ENCODE measurements at regions not wholly inside any gene's neighbourhood (a gene's known extent, or its start where the extent isn't known, plus 50 kb on each side); places are given as distances from the start of the nearest gene placed in this dataset.
"Not testable (repeated sequence)": the region's sequence is repeated elsewhere in the genome, so short reads cannot be mapped to it uniquely, and the experiment has no call there.

DNA sequence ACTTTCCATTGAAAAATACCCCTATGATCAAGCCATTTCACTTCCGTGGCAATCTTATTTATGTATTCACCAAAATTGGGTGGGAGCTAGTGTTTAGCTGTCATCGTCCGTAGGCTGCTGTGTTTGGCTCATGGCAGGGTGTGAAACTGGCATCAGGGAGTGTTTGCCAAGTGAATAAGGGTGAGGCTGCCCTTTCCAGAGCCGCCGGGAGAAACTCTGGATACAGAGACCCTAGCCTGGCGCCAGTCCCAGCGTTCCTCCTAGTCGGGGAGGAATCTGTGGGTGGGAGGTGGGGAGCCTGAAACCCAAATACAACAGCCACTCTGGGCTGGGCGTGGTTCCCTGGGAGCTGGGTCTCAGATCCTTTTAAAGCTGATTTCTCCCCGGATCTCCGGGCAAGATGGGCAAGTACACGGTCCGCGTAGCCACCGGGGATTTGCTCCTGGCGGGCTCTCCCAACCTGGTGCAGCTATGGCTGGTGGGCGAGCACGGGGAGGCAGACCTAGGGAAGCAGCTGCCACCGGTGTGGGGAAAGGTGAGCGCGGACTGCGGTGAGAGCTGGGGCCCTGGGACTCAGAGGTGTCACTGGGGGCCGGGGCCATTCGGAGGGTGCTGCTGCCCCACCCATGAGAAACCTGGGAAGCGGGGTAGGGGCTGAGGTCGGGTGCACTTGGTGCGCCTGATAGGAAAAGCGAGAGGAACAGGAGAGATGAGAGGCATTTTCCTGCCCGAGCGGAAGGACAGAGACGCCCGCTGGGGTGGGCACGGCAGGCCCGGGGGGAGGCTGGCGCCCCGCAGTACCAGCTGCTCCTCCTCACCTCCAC is 62.1 kb upstream of the TEKT1 start:
- DNase-seq = no peak

DNA sequence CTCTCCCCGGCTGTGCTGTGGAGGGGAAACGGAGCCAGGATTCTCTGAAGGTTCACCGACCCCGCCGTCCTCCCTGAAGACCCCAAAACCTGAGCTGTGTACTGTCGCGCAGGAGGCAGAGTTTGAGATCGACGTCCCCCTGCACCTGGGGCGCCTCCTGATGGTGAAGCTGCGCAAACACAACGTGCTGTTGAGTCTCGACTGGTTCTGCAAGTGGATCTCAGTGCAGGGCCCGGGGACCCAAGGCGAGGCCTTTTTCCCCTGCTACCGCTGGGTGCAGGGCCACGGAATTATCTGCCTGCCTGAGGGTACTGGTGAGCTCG is 62.6 kb upstream of the TEKT1 start:
- peak; percentile 59 for DNase-seq

DNA sequence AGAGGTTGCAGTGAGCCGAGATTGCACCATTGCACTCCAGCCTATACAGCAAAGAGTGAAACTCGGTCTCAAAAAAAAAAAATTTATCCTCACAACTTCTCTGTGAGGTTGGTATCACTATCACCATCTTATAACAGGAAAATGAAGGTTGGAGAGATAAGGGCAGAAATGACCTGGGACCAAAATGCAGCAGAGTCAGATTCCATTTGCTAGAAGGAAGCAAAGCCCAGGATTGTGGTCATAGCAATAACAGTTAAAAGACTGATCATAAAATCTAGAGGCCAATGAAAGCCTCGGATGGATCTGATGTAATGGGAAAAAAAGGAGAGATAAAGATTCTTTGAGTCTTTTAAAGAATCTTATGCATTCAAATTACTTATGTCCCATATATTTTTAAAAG is 69.6 kb upstream of the TEKT1 start:
- DNase-seq = peak; percentile 44

DNA sequence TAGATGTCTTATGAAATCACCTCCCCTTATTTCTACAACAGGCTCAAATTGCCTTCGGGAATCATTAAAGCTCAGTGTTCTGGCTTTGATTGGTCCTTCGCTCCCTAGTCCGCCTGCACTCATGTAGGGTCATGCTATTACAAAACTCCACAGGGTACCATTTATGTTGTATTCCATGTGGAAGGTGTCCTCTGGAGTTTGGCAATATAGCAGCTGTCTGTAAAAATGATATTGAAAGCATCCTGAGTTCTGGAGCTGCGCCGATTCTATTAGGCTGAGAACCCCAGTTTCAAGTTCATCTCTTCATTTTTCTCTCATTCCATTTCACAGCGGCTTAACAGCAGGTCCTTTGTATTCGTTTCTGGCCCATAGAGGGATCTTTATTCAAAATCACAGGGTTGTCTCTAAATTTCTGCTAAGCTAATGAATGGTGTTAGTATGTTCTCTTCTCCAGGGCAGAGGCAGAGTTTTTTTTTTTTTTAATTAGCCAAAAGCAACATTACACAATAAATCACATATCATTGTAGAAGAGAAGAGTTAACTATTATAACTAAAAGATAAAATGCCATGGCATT is 71.9 kb upstream of the TEKT1 start:
- DNase-seq = no peak

DNA sequence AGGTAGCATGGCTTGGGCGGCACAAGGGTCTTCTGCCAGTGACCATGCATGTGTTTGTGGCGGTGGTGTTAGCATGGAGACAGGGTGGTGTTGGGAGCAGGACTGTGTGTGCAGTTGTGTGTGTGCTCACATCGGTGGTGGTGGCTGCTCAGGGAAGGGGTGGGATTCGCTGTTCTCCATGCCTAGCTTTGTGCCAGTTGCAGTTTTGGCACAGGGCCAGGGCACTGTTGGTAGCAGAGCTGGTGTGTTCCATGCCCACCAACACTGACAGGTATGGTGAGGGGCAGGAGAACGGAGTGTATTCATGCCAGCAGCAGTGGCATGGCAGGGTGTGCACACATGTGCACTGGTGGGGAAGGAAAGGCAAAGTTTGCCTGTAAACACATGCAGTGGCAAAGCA is 77.3 kb upstream of the TEKT1 start:
- no peak for DNase-seq

DNA sequence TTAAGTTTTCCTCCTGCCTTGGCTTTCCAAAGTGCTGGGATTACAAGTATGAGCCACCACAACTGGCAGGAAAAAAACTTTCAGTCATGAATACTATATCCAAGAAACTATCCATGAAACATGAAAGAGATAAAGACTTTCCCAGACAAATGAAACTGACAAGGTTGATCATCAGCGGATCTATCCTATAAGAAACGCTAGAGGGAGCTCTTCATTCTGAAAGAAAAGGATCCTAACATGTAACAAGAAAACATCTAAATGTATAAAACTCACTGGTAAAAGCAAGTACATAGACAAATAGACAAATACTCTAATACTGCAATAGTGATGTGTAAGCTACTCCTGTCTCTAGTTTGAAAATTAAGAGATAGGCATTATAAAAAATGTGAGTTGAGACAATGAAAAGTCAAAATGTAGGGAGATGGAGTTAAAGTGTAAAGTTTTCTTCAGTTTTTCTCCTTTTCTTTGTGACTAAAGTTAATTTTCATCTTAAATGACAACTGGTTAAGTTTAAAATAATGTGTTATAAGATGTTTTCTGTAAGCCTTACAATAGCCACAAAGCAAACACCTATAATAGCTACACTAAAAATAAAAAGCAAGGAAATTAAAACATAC is 79.6 kb upstream of the TEKT1 start:
- peak; percentile 86 for DNase-seq

DNA sequence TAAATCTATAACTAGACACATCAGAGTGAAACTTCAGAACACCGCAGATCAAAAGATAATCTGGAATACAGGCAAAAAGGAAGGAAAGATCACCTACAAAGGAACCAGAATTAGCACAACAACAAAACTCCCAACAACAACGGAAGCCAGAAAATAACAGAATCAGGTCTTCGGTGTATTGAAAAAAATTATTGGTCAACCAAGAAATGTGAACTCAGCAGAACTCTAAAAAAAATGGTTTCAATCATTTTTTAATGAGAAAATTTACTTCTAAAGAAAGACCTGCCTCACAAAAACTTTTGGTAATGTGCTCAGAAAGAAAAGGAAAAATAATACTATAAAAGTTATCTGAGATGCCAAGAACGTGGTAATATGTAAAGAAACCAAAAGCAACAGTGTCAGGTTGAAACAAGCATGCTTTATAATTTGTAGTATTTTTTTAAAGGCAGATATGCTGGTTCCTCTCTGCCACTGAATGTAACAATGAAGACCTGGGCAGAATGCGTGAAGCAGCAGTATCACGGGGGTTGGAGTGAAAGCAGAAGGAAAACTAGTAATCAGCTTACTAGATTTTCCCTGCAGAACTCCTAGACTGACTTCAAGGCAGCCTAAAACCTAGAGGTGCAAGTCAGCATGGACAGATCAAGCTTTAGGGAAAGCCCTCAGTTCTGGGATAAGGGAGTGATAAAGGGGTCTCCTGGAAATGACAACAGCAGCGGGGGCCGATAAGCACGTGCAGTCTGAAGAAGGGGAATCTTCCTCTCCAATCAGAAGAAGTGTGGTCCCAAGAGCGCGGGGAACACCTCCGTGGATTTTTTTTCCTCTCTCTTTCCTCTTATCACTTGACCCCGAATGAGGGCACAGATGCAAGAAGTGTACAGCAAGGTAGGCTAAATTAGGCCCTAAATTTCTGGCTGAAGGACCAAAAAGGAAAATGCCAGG is 80.9 kb upstream of the TEKT1 start:
- DNase-seq = no peak

DNA sequence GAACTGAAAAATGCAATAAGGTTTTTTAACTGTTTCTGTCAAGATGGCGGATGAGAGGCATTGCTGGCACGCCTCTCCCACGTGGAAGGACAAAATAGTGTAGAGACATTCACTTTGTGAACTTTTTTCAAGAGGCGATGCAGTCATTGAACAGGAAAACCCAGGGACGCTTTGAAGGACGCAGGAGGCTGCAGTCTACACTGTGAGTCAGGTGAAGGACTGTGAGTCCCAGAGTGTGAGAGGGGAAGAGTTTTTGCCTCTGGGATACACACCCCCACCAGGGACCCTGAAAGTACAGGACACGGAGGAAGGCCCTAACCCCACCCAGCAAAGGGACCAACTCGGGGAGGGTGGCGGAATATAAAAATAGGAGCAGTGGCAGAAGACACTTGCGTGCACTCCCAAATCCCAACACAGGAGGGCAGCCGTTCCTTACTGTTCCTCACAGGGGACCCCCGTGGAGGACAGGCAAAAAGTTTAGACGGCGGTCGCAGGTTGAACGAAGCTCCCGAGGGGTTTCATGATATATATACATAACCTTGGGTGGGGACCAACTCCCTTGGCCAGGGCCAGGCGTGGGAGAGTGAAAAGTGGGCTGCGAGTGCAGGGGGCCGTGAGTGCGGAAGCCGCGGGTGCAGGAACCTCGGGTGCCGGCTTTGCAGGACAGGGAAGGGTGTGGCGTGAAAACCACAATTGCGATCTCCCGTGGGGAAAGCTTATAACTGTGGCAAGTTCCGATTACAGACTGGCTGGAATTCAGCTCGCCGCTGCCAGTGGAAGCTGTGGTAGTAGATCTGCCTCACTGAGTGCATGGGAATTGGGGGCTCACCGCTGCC is 82.0 kb upstream of the ALOX12 start:
- DNase-seq = peak; percentile 89

DNA sequence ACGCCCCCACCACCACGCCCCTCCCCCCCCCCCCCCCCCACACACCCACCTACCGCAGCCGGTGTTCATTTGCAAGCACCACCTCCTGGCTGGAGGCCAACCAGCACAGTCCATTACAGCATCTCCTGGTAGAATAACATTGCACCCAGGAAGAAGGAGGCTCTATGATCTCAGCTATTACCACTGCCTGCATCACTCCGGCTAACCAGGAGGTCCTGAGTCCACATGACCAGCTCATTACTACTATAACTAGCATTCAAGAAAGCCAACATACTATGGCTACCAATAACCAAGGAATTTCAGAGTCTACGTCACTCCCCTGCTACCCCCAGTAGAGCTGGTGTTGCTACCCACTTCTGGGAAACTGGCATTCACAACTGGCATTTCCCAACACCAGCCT is 81.1 kb upstream of the ALOX12 start:
- DNase-seq = peak; percentile 20

DNA sequence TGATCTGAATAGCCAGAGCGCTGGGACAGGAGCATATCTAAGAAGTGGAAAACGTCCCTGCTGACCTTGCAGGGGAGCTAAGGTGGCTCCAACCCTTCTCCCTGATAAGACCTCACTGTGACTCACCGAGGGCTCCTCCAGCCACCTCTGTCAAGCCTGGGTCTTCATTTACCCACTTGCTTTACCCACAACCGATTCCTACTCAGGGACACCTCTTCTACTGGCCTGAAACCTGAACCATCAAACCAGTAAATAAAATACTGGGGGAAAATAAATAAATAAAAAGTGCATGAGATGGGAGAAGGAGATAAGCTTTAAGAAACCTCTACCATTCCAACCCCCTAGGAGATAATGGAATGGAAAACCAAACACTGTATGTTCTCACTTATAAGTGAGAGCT is 80.2 kb upstream of the ALOX12 start:
- DNase-seq = no peak

DNA sequence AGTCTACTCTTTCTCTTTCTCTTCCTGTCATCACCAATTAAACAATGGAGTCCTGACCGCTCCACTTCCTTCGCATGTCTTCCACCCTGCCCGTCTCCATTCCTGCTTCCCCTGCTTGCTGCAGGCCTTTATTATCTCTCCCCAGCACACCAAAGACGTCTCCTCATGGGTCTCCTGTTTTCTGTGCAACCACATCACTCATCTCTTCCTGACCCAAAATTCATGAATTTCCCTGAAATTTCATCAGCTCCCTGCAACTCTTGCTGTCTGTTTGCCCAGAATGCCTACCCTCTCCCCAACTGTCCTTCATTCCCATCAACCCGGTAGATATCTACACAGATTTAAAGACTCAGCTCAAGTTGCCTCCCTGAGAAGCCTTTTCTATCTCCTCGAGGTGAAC is 76.7 kb upstream of the ALOX12 start:
- DNase-seq = no peak

DNA sequence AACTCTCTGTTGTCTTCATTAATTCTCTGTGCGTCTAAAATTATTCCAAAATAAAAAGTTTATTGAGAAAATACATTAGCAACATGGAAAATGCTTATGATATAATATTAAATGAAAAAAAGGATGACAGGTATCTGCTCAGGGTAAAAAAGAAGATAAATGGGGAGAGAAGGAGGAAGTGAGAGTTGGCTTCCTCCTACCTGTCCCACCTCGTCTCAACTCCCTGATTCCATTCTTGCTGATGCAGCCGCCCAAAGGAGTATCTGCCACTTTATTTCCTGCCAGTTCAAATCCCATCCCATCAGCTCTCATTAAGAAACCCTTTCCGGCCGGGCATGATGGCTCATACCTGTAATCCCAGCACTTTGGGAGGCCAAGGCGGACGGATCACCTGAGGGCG is 72.5 kb upstream of the ALOX12 start:
- no peak for DNase-seq

DNA sequence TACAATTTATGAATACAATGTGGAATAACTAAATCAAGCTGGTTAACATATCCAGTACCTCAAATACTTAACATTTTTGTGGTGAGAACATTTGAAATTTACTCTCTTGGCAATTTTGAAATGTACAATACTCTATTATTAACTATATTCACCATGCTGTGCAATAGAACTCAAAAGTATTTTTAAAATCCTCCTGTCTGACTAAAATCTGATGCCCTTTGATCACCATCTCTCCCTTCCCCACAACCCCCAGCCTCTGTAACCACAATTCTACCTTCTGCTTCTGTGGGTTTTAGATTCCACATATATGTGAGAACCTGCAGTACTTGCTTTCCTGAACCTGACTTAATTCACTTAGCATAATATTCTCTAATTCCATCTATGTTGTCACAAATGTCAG is 71.6 kb upstream of the ALOX12 start:
- peak; percentile 19 for DNase-seq

DNA sequence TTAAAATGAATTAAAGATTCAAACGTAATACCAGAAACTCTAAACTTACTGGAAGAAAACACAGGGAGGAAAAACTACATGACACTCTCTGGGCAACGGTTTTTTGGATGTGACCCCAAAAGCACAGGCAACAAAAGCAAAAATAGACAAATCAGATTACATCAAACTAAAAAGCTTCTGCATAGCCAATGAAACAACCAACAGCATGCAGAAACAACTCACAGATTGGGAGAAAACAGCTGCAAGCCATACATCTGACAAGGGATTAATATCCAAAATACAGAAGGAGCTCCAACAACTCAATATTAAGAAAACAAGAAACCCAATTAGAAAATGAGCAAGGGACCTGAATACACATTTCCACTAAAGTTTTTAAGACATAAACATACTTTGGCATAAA is 69.2 kb upstream of the ALOX12 start:
- no peak for DNase-seq

DNA sequence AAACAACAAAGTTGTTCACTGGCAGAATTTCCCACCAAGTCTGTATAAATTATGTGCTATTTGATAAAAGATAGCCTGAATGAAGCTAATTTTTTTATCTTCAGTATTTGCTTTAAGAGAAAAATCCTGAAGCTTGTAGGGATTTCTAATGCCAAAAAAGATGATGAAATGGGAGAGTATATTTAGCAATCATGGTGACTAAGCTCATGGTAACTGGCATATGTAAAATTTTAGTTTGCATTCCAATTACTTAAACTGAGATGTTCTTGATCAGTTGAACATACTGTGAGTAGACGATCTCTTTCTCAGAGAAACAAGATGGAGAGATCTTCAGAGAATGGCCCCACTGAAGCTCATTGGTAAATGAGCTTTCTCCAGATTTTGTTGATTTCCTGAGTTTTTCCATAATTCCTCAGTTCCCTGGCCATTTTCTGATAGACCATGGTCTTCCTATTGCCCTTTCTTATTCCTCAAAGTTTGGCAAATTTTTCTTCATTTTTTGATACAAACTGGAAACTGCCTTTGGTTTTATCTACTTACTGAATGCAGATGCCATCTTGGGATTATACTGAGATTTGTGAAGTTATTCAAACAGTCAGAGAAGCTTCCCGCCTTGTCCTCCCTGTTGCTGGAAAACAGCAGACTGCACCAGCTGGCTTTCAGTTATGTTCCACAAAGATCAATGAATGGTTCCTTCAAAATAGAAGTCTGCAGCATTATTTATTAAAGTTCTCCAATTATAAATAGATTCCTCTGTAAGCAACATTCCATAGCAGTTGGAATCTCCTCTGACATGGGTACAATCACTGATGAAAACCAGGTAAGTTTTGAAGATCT is 68.3 kb upstream of the ALOX12 start:
- DNase-seq = no peak

DNA sequence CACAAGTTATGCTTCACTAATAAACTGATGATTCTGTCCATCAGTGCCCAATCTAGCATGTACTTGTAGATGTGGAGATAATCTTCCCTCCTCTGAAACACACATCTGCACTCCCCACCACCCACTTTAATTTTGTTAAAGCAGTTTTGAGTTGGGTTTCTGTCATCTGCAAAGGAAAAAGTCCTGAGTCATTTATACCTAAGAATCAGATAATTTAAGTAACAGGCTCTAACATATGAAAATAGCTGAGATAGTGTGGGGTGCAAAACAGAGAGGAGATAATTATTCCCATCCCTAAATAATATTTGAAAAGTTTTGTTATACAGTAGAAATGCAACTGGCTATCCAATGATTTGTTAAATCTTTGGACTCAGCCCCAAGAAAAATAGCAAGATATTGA is 67.7 kb upstream of the ALOX12 start:
- DNase-seq = no peak

DNA sequence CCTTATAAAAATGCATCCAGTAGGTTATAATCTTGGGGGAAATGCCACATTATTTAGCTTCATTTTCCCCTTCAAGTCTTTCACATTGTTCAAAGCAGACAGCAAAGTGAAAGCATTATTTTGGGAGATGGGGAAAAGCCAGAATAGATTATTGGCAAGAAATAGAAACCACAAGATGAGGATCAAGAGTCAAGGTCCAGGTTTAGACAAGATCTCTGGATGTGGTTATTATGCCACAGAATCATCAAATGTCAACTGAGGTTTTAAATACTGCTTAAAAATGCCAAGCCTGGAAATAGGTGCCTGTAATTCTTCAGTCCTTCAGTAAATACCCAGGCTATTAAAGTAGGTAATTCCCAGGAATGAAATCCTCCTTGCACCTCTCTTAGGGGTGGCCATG is 65.1 kb upstream of the ALOX12 start:
- no peak for DNase-seq

DNA sequence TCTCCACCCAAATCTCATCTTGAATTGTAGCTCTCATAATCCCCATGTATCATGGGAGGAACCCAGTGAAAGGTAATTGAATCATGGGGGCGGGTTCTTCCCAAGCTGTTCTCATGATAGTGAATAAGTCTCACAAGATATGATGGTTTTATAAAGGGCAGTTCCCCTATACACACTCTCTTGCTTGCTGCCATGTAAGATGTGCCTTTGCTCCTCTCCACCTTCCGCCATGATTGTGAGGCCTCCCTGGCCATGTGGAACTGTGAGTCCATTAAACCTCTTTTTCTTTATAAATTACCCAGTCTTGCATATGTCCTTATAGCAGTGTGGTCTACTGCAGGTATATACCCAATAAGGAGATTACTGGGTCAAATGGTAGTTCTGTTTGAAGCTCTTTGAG is 61.3 kb upstream of the ALOX12 start:
- not testable (repeated sequence) for DNase-seq

DNA sequence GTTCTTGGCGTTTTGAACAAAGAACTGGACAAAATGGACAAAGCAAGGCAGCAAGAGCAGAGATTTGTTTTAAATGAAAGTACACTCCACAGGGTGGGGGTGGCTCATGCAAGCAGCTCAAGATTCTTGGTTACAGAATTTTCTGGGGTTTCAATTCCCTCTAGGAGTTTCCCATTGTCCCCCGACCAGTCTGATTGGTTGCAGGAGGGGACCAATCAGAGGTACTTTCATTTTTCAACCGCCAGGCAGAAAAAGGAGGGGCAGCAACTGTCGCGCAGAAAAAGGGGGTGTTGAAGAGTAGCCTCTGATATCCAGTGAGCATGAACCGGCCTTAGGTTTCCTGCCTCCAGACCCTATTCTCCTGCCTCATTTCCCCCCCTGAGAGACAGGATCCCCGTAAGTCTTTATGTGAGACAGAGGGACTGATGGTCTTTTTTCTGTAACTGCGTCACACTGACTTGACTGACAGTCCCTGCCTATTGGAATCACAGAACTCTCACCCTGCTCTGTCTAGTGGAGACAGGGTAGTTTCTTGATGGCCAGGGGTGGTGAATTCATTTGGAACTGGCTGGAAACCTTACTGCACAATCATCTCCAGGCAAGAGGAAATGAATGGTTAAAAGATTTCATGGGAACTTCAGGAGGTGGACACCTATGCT is 59.4 kb upstream of the ALOX12 start:
- no peak for DNase-seq

DNA sequence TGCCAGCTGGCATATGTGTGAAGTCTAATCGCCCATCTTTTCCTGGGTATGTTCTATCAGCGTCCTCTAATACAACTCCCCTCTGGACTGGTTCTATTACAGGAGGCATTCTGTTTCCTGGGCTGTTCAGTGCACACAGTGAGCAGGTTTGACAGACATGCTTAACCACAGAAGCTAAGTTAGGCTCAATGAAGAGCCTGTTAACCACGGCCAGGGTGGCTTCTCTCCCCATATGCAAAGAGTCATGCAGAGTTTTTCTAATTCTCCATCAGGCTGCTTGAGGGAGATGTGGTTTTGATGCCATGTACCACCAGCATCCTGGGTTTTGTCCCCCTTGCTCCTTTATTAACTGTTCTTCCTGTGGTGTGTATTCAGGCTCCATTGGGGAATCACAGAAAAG is 57.2 kb upstream of the ALOX12 start:
- DNase-seq = peak; percentile 33

DNA sequence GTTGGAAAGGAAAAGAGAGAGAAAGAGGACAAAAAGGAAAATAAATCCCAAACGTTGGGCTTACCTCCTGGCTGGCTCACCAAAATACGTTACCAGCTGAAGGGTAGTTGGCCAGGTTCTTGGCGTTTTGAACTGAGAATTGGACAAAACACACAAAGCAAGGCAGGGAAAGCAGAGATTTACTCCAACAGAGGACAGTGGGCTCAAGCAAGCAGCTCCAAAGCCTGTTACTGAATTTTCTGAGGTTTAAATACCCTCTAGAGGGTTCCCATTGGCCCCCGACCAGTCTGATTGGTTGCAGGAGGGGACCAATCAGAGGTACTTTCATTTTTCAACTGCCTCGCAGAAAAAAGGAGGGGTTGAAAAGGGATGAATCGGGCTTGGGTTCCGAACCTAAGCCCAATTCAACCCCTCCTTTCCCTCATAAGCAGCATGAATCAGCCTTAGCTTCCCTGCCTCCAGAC is 55.6 kb upstream of the ALOX12 start:
- no peak for DNase-seq
